Activated naive CD8-positive, alpha-beta T cell treated with anti-CD3 and anti-CD28 coated beads, Interleukin-2, amount 50 U/mL, for 24 hours (primary cell): ENCODE measurements at regions not wholly inside any gene's neighbourhood (a gene's known extent, or its start where the extent isn't known, plus 50 kb on each side); places are given as distances from the start of the nearest gene placed in this dataset.

Experiments used
- ATAC-seq: fragments of 150-1000 bp; cut with Tn5 transposase; one replicate; pipeline ENCODE4 v1.10.0; 2021
- DNase-seq: peaks from one replicate; pipeline ENCODE4 v3.0.0; 2021
- H3K27ac Mint-ChIP-seq: one replicate; pipeline ENCODE4 v1.8.0; 2021; ENCODE audit warnings: mild to moderate bottlenecking, mixed read lengths
- H3K27me3 Mint-ChIP-seq: one replicate; pipeline ENCODE4 v1.8.0; 2021; ENCODE audit warnings: mixed read lengths
- H3K36me3 Mint-ChIP-seq: one replicate; pipeline ENCODE4 v1.8.0; 2021; ENCODE audit warnings: low read depth, mixed read lengths
- H3K4me1 Mint-ChIP-seq: one replicate; pipeline ENCODE4 v1.8.0; 2021; ENCODE audit warnings: mixed read lengths
- H3K4me3 Mint-ChIP-seq: one replicate; pipeline ENCODE4 v1.8.0; 2021; ENCODE audit warnings: mild to moderate bottlenecking, moderate library complexity, mixed read lengths
- H3K9me3 Mint-ChIP-seq: one replicate; pipeline ENCODE4 v1.8.0; 2021; ENCODE audit warnings: mixed read lengths

DNA sequence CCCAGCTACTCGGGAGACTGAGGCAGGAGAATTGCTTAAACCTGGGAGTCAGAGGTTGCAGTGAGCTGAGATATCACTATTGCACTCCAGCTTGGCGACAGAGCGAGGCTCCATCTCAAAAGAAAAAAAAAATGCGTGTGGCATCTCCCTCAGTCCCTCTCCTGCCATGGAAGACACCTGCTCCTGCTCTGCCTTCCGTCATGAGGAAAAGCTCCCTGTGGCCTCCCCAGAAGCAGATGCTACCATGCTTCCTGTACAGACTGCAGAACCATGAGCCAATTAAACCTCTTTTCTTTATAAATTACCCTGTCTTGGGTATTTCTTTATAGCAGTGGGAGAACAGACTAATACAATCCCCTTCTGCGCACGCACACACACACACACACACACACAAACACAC is 249.4 kb downstream of the MN1 start:
- Mint-ChIP-seq H3K4me1 (no peaks in the 10 kb centered on the region), H3K27me3 (peaks cover 9% of the 10 kb centered on the region), H3K9me3 (no peaks in the 10 kb centered on the region), H3K27ac (no peak overlapping the region), H3K36me3 (no peaks in the 10 kb centered on the region), H3K4me3 (no peak overlapping the region)
- ATAC-seq (no peak), DNase-seq (no peak)

DNA sequence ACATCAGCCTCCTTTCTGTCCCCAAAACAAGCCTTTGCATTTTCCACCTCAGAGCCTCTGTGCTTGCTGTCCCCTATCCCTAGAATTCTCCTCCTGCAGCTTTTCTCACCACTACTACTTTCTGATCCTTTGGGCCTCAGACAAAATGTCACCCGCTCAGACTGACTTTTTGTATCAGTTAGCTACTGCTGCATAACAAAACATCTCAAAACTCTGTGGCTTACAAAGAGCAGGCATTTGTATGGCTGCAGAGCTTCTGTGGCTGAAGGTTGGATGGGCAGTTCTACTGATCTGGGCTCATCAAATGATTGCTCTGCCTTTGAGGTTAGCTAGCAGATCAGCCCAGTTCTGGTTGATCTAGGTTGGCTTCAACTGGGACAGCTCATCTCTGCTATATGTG is 248.7 kb downstream of the MN1 start:
- H3K4me3 Mint-ChIP-seq: no peak overlapping the region
- ATAC-seq (no peak), DNase-seq (no peak)
- H3K4me1 Mint-ChIP-seq: no peaks in the 10 kb centered on the region
- no peak overlapping the region for H3K27ac Mint-ChIP-seq
- H3K27me3 Mint-ChIP-seq: peaks cover 9% of the 10 kb centered on the region
- no peaks in the 10 kb centered on the region for H3K36me3 Mint-ChIP-seq
- H3K9me3 Mint-ChIP-seq: no peaks in the 10 kb centered on the region

- Mint-ChIP-seq H3K27ac (no peak overlapping the region), H3K36me3 (no peaks in the 10 kb centered on the region), H3K9me3 (no peaks in the 10 kb centered on the region), H3K4me3 (no peak overlapping the region), H3K4me1 (no peaks in the 10 kb centered on the region), H3K27me3 (peaks cover 9% of the 10 kb centered on the region)
- DNase-seq (no peak), ATAC-seq (no peak)
These were observed 247.3 kb downstream of the MN1 start for GRCh38 chr22:27554106-27554811.

DNA sequence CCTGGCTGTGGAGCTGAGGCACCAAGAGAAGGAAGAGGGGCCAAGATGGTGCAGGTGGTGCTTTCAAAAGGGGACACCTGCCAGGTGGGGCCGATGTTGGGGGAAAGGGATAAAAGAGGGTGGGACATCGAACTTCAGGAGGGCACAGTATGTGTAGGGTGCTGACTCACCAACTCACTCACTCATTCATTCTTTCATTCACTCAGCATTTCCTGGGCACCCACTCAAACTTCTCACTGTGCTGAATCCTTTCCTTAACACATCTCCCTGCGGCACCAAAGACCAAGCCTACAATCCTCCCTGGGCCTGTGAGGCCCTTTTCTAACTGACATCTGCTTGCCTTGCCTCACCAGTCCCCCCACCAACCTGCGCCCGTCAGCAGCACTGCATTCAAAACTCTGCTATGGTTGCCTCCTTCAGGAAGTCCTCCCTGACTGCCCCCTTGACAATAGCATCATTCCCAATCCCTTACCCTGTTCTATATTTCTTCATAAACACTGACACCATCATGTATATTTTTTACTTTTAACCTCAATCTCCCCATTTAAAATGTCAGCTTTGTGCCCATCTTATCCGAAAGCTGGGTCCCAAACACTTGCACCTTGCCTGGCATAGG is 246.6 kb downstream of the MN1 start:
- Mint-ChIP-seq H3K4me1 (no peaks in the 10 kb centered on the region), H3K27me3 (peaks cover 5% of the 10 kb centered on the region), H3K9me3 (no peaks in the 10 kb centered on the region), H3K27ac (no peak overlapping the region), H3K36me3 (no peaks in the 10 kb centered on the region), H3K4me3 (no peak overlapping the region)
- no peak for ATAC-seq
- DNase-seq: no peak

- DNase-seq: no peak
- H3K36me3 Mint-ChIP-seq: no peaks in the 10 kb centered on the region
- H3K27me3 Mint-ChIP-seq: peaks cover 4% of the 10 kb centered on the region
- no peak overlapping the region for H3K4me3 Mint-ChIP-seq
- H3K27ac Mint-ChIP-seq: no peak overlapping the region
- no peak for ATAC-seq
- no peaks in the 10 kb centered on the region for H3K9me3 Mint-ChIP-seq
- H3K4me1 Mint-ChIP-seq: no peaks in the 10 kb centered on the region
These were observed 245.2 kb downstream of the MN1 start for GRCh38 chr22:27556371-27556770.

DNA sequence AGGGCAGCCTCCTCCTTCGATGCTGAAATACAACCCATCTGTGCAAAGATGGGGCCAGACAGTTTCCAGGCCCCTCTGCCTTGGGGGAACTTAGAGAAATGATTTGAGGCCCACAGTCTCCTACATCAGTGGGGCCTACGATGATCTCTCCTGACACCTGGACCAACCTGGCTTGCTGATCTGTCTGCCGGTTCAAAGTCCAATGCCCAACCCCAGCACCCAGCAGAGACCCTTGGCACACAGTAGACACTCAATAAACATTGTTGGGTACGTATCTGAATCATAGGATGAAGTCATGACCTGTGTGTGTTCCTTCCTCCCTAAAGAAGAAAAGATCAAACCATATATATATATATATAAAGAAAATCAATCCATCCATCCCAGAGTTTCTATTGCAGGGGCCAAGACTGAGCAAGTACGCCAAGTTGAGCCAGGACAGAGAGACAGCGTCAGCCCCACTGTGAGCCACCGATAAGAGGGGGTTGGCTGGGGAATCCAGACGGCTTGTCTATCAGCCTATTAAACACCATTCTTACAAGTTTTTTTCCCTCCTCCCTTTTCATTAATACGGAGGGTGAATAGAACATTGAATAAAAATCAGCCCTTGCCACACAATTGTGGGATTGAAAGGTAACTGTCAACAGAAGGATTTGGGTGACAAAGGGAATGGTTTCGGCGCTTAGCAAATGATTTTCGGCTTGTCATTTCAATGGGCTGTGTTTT is 244.1 kb downstream of the MN1 start:
- H3K4me1 Mint-ChIP-seq: no peaks in the 10 kb centered on the region
- ATAC-seq (no peak), DNase-seq (no peak)
- H3K4me3 Mint-ChIP-seq: no peak overlapping the region
- H3K27me3 Mint-ChIP-seq: peaks cover 4% of the 10 kb centered on the region
- no peak overlapping the region for H3K27ac Mint-ChIP-seq
- no peaks in the 10 kb centered on the region for H3K9me3 Mint-ChIP-seq
- H3K36me3 Mint-ChIP-seq: no peaks in the 10 kb centered on the region

- H3K9me3 Mint-ChIP-seq: peaks cover 5% of the 10 kb centered on the region
- no peaks in the 10 kb centered on the region for H3K4me1 Mint-ChIP-seq
- no peak overlapping the region for H3K27ac Mint-ChIP-seq
- DNase-seq: no peak
- H3K36me3 Mint-ChIP-seq: no peaks in the 10 kb centered on the region
- no peak for ATAC-seq
- no peak overlapping the region for H3K4me3 Mint-ChIP-seq
- H3K27me3 Mint-ChIP-seq: no peaks in the 10 kb centered on the region
These were observed 242.7 kb downstream of the MN1 start for GRCh38 chr22:27558658-27559371.

DNA sequence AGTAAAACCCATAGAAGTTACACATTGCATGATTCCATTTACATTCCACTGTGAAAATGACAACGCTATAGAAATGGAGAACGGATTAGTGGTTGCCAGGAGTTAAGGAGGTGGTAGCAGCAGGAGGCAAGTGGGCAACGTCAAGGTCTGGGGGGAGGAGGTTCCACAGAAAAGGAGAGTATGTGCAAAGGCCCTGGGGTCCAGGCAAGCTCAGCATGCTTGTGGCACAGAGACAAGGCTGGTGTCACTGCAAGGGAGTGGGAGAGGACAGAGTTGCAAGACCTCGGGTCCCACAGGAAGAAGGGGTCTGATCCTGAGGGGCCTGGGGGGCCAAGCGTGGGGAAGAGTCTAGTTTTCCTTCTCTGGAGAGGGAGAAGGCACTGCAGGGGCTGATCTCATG is 240.8 kb downstream of the MN1 start:
- H3K27me3 Mint-ChIP-seq: no peaks in the 10 kb centered on the region
- H3K9me3 Mint-ChIP-seq: peaks cover 5% of the 10 kb centered on the region
- no peak for DNase-seq
- no peak overlapping the region for H3K27ac Mint-ChIP-seq
- no peak overlapping the region for H3K4me3 Mint-ChIP-seq
- no peak for ATAC-seq
- H3K36me3 Mint-ChIP-seq: no peaks in the 10 kb centered on the region
- no peaks in the 10 kb centered on the region for H3K4me1 Mint-ChIP-seq

DNA sequence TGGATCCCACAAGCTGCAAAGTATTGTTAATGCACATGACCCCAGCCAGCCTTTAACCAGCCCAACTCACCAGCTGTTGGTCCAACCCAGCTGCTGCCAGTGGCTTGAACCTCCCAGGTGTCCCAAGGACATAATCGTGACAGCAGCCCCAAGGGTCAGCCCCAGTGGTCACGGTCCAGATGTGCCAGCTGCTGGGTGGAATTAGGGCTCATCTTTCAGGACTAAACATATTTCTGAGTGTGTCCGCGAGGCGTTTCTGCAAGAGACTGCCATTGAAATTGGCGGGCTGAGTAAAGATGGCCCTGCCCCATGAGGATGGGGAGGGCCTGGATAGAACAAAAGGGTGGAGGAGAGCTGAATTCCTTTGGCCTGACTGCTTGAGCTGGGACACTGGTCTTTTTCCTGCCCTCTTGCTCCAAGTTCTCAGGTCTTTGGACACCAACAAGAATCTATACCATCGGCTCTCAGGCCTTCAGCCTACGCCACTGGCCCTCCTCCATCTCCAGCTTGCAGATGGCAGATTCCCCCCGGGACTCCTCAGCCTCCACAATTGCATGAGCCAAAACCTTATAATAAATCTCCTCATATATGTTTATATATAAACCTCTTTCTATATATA is 240.2 kb downstream of the MN1 start:
- H3K27ac Mint-ChIP-seq: no peak overlapping the region
- H3K4me1 Mint-ChIP-seq: no peaks in the 10 kb centered on the region
- H3K27me3 Mint-ChIP-seq: no peaks in the 10 kb centered on the region
- DNase-seq (no peak), ATAC-seq (no peak)
- no peaks in the 10 kb centered on the region for H3K36me3 Mint-ChIP-seq
- H3K9me3 Mint-ChIP-seq: peaks cover 5% of the 10 kb centered on the region
- no peak overlapping the region for H3K4me3 Mint-ChIP-seq

DNA sequence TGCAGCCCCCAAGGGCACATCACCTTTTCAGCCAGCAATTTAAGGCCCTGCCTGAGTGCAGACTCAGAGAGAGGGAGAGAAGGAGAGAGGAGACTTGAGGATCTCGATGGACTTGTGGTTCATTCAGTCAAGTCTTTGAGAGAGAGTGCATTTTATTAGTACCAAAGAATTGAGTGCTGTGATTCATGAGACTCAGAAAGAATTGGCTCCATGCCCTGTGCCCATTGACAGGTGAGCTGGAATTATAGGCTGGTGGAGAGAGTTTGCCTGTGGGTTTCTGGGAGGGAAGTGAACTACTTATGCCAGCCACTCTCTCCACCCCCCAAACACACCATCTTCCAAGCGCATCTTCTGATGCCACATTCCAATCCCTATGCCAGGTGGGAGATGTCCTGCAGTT is 236.8 kb downstream of the MN1 start:
- DNase-seq (no peak), ATAC-seq (no peak)
- H3K27ac Mint-ChIP-seq: no peak overlapping the region
- no peak overlapping the region for H3K4me3 Mint-ChIP-seq
- no peaks in the 10 kb centered on the region for H3K4me1 Mint-ChIP-seq
- H3K36me3 Mint-ChIP-seq: no peaks in the 10 kb centered on the region
- no peaks in the 10 kb centered on the region for H3K27me3 Mint-ChIP-seq
- peaks cover 5% of the 10 kb centered on the region for H3K9me3 Mint-ChIP-seq

- no peaks in the 10 kb centered on the region for H3K4me1 Mint-ChIP-seq
- no peak for DNase-seq
- peaks cover 5% of the 10 kb centered on the region for H3K9me3 Mint-ChIP-seq
- ATAC-seq: no peak
- no peak overlapping the region for H3K27ac Mint-ChIP-seq
- H3K27me3 Mint-ChIP-seq: peaks cover 2% of the 10 kb centered on the region
- H3K36me3 Mint-ChIP-seq: no peaks in the 10 kb centered on the region
- no peak overlapping the region for H3K4me3 Mint-ChIP-seq
These were observed 235.0 kb downstream of the MN1 start for GRCh38 chr22:27566602-27567001.

DNA sequence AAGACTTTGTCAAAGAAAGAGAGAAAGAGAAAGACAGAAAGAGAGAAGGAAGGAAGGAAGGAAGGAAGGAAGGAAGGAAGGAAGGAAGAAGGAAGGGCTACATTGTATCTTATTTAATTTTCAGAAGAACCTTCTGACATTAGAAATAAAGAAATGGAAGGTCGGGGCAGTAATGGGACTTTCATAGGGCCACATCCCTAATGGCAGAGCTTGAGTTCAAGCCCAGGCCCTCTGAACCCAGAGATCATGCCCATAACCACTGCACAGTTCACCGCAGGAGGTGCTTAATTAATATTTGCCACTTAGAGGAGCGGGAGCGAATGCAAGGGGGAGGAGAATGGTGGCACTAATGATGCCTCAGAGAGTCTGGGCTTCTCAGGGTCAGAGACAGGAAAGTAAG is 233.3 kb downstream of the MN1 start:
- DNase-seq: no peak
- Mint-ChIP-seq H3K4me1 (no peaks in the 10 kb centered on the region), H3K4me3 (no peak overlapping the region), H3K36me3 (no peaks in the 10 kb centered on the region), H3K27me3 (peaks cover 2% of the 10 kb centered on the region), H3K9me3 (no peaks in the 10 kb centered on the region), H3K27ac (no peak overlapping the region)
- no peak for ATAC-seq

DNA sequence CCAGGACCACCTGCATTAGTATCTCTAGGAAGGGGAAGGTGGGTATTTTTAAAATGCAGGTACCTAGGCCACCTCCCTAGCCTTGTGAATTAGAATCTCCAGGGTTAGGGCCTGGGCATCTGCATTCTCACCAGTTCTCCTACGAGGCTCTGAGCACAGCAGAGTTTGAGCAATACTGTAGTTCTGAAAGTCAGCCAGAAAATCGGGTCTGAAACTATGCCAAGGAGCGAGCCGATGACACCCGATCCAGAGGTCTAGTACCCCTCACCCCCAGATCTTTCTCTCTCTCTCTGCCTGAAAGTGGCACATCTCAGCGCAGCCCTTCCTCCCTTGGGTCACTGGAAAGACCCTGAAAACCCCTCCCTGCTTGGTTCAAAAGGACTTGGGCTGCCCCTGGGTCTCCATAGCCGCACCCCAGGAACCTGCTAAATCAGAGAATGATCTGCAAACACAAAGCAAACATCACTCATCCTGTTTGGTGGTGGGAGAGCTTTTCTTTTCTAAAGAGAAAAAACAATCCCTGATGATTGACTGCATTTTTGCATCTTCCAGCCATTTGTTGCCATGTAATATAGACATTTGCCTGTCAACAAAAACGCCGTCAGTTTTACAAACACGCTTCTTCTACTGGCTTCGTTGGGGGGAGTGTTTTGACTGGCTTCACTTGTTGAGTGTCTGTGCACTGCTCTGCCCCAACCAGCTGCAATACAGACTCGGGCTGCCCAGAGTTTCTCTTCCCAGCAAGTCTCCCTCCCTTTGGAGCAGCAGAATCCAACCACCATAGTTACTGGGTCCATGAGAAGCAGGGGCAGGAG is 229.9 kb downstream of the MN1 start:
- no peak overlapping the region for H3K4me3 Mint-ChIP-seq
- H3K27me3 Mint-ChIP-seq: peaks cover 5% of the 10 kb centered on the region
- H3K36me3 Mint-ChIP-seq: no peaks in the 10 kb centered on the region
- no peak for DNase-seq
- ATAC-seq: no peak
- no peak overlapping the region for H3K27ac Mint-ChIP-seq
- no peaks in the 10 kb centered on the region for H3K9me3 Mint-ChIP-seq
- H3K4me1 Mint-ChIP-seq: no peaks in the 10 kb centered on the region

DNA sequence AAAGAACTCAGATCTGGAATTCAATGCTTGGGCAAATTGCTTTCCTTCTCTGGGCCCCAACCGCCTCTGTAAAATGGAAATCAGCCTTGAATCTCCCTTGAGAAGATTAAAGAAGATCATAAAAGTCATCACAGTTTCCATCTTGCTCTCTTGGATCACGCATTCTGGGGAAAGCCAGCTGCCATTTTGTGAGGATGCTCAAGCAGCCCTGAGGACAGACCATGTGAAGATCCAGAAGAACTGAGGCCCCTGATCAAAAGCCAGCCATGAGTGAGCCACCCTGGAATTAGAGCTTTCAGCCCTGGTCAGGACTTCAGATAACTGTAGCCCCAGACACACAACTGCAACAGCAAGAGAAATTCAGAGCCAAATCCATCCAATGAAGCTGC is 229.3 kb downstream of the MN1 start:
- H3K27ac Mint-ChIP-seq: no peak overlapping the region
- no peak overlapping the region for H3K4me3 Mint-ChIP-seq
- no peaks in the 10 kb centered on the region for H3K4me1 Mint-ChIP-seq

More for the DNA sequence above, 229.3 kb downstream of the MN1 start:
- H3K36me3 Mint-ChIP-seq: no peaks in the 10 kb centered on the region
- DNase-seq: no peak
- peaks cover 5% of the 10 kb centered on the region for H3K27me3 Mint-ChIP-seq
- H3K9me3 Mint-ChIP-seq: no peaks in the 10 kb centered on the region
- no peak for ATAC-seq
